GM18858 (cell line): ENCODE measurements at regions not wholly inside any gene's neighbourhood (a gene's known extent, or its start where the extent isn't known, plus 50 kb on each side); places are given as distances from the start of the nearest gene placed in this dataset.
A peak's percentile ranks its signal among the peaks of the same experiment; 100 is the strongest.

Experiments used
- ATAC-seq: cut with Tn5 transposase; IDR thresholded peaks from one replicate; pipeline ENCODE4 v1.9.1; 2021; ENCODE audit not compliant: unreplicated experiment

GRCh38 chr4:11342401-11342800, 86.3 kb downstream of the HS3ST1 start:
- no peak for ATAC-seq

- ATAC-seq: no peak
Observed at GRCh38 chr4:11341337-11342043, 87.2 kb downstream of the HS3ST1 start.

GRCh38 chr4:11338956-11339782, 89.5 kb downstream of the HS3ST1 start:
- ATAC-seq: no peak

GRCh38 chr4:11337287-11337686, 91.4 kb downstream of the HS3ST1 start:
- no peak for ATAC-seq

GRCh38 chr4:11336435-11336834, 92.3 kb downstream of the HS3ST1 start:
- no peak for ATAC-seq

- no peak for ATAC-seq
Observed at GRCh38 chr4:11334887-11335286, 93.8 kb downstream of the HS3ST1 start.

- no peak for ATAC-seq
Observed at GRCh38 chr4:11328401-11328800, 100.3 kb downstream of the HS3ST1 start.

- ATAC-seq: no peak
Observed at GRCh38 chr4:11326021-11326420, 102.7 kb downstream of the HS3ST1 start.

GRCh38 chr4:11323771-11324170, 104.9 kb downstream of the HS3ST1 start:
- no peak for ATAC-seq

- peak; percentile 47 for ATAC-seq
Observed at GRCh38 chr4:11313157-11313943, 115.3 kb downstream of the HS3ST1 start.

GRCh38 chr4:11312389-11312788, 116.3 kb downstream of the HS3ST1 start:
- no peak for ATAC-seq

- ATAC-seq: no peak
Observed at GRCh38 chr4:11301075-11301660, 127.5 kb downstream of the HS3ST1 start.

GRCh38 chr4:11299836-11300235, 128.9 kb downstream of the HS3ST1 start:
- no peak for ATAC-seq

GRCh38 chr4:11299016-11299415, 129.7 kb downstream of the HS3ST1 start:
- ATAC-seq: no peak

- ATAC-seq: no peak
Observed at GRCh38 chr4:11298451-11298850, 130.2 kb downstream of the HS3ST1 start.

GRCh38 chr4:11297627-11298026, 131.1 kb downstream of the HS3ST1 start:
- ATAC-seq: no peak

- ATAC-seq: no peak
Observed at GRCh38 chr4:11297201-11297600, 131.5 kb downstream of the HS3ST1 start.

- no peak for ATAC-seq
Observed at GRCh38 chr4:11293866-11294265, 134.8 kb downstream of the HS3ST1 start.

- no peak for ATAC-seq
Observed at GRCh38 chr4:11287055-11287454, 141.6 kb downstream of the HS3ST1 start.

GRCh38 chr4:11286533-11286932, 142.2 kb downstream of the HS3ST1 start:
- ATAC-seq: peak; percentile 69

GRCh38 chr4:11281720-11282119, 147.0 kb downstream of the HS3ST1 start:
- no peak for ATAC-seq
